ENCODE measurements at regions not wholly inside any gene's neighbourhood (a gene's known extent, or its start where the extent isn't known, plus 50 kb on each side); places are given as distances from the start of the nearest gene placed in this dataset.

GRCh38 chr2:4246364-4247131, 543.2 kb downstream of the DCDC2C start:
- no peak for ATAC-seq
- peaks cover 20% of the 10 kb centered on the region for H3K9me3 ChIP-seq
- ChIA-PET CTCF (interaction anchor here (1.1 kb wide), 1 partner anchor 30 kb away, joined by 5 read pairs; no protein-coding TSS in a partner anchor), POLR2A (no interaction called here)
- WGBS (ENCODE audit: missing lambda C conversion rate), result under 1% methylated on average over 11 of the region's 11 CpGs
- no peak overlapping the region for H3K4me2 ChIP-seq
- no peak for DNase-seq (ENCODE audit: low read depth in 1 of 2, low spot score in 1 of 2)
- TF ChIP-seq FOXS1 (CRISPR knock-in tag; IDR thresholded peaks at IDR 0.05) (no peak), FOSL2 (IDR thresholded peaks at IDR 0.05) (no peak), FOSL2 (CRISPR knock-in tag; IDR thresholded peaks at IDR 0.05) (no peak), REST (IDR thresholded peaks at IDR 0.05) (no peak), KDM1A (IDR thresholded peaks at IDR 0.05; ENCODE audit: low read depth) (no peak), MAZ (IDR thresholded peaks at IDR 0.05; ENCODE audit: borderline replicate concordance, low read depth, low read length) (no peak), MAFK (IDR thresholded peaks at IDR 0.05; ENCODE audit: partially characterized antibody) (no peak), FOSB (CRISPR knock-in tag; IDR thresholded peaks at IDR 0.05) (no peak), EHF (CRISPR knock-in tag; IDR thresholded peaks at IDR 0.05) (no peak)
- H3K4me3 ChIP-seq, result no peak overlapping the region
- H3K27ac ChIP-seq, result no peak overlapping the region
- H3K4me1 ChIP-seq, result no peaks in the 10 kb centered on the region
- FAIRE-seq, result no peak

GRCh38 chr2:4247791-4248190, 544.4 kb downstream of the DCDC2C start:
- no peak for FAIRE-seq
- WGBS (ENCODE audit: missing lambda C conversion rate), result 4% methylated on average over 3 of the region's 3 CpGs
- no peak for TF ChIP-seq REST (IDR thresholded peaks at IDR 0.05)
- TF ChIP-seq RARB (CRISPR knock-in tag; IDR thresholded peaks at IDR 0.05), result no peak
- TF ChIP-seq EHMT2 (IDR thresholded peaks at IDR 0.05; ENCODE audit: low read depth), result no peak
- no peak for TF ChIP-seq JUNB (IDR thresholded peaks at IDR 0.05)
- TF ChIP-seq USF2 (IDR thresholded peaks at IDR 0.05), result no peak
- TF ChIP-seq MAFK (IDR thresholded peaks at IDR 0.05; ENCODE audit: partially characterized antibody), result no peak
- no peak for TF ChIP-seq ZSCAN20 (CRISPR knock-in tag; IDR thresholded peaks at IDR 0.05)
- no peak for TF ChIP-seq BHLHE40 (IDR thresholded peaks at IDR 0.05; ENCODE audit: low read depth, low read length)
- no peak for TF ChIP-seq FOXS1 (CRISPR knock-in tag; IDR thresholded peaks at IDR 0.05)
- TF ChIP-seq ELK1 (IDR thresholded peaks at IDR 0.05; ENCODE audit: low read depth, low read length), result no peak
- TF ChIP-seq PBX3 (IDR thresholded peaks at IDR 0.05), result no peak
- TF ChIP-seq E2F6 (IDR thresholded peaks at IDR 0.05; ENCODE audit: borderline replicate concordance, low read depth), result no peak
- no peak for TF ChIP-seq HMGXB4 (CRISPR knock-in tag; IDR thresholded peaks at IDR 0.05; ENCODE audit: borderline replicate concordance)
- no peak for TF ChIP-seq ATOH8 (CRISPR knock-in tag; IDR thresholded peaks at IDR 0.05; ENCODE audit: low read depth)
- TF ChIP-seq CHD4 (IDR thresholded peaks at IDR 0.05; ENCODE audit: borderline replicate concordance), result no peak
- H3K4me2 ChIP-seq, result no peak overlapping the region
- ATAC-seq, result no peak
- no peak for DNase-seq (ENCODE audit: low read depth in 1 of 2, low spot score in 1 of 2)
- no peaks in the 10 kb centered on the region for H3K4me1 ChIP-seq
- ChIA-PET POLR2A (no interaction called here), CTCF (interaction anchor here (0.6 to 1.1 kb wide), 2 partner anchors 29 to 288 kb away, joined by 3 to 5 read pairs; no protein-coding TSS in a partner anchor)
- no peak overlapping the region for H3K27ac ChIP-seq
- peaks cover 17% of the 10 kb centered on the region for H3K9me3 ChIP-seq
- no peak overlapping the region for H3K4me3 ChIP-seq
